ENCODE measurements at regions not wholly inside any gene's neighbourhood (a gene's known extent, or its start where the extent isn't known, plus 50 kb on each side); places are given as distances from the start of the nearest gene placed in this dataset.

- TF ChIP-seq CTCF (IDR thresholded peaks at IDR 0.05) = no peak
- TF ChIP-seq POLR2A (IDR thresholded peaks at IDR 0.05) = no peak
Measured at GRCh38 chr20:48191200-48191599, 405.9 kb upstream of the SULF2 start.
